Hematopoietic multipotent progenitor cell treated with erythropoietin and hydrocortisone succinate and interleukin-3 and kit ligand, for 4 days (in vitro differentiated cells): ENCODE measurements at regions not wholly inside any gene's neighbourhood (a gene's known extent, or its start where the extent isn't known, plus 50 kb on each side); places are given as distances from the start of the nearest gene placed in this dataset.

Source experiments
- DNase-seq: peaks from one replicate; pipeline ENCODE4 v3.0.0-alpha.2; 2015

DNA sequence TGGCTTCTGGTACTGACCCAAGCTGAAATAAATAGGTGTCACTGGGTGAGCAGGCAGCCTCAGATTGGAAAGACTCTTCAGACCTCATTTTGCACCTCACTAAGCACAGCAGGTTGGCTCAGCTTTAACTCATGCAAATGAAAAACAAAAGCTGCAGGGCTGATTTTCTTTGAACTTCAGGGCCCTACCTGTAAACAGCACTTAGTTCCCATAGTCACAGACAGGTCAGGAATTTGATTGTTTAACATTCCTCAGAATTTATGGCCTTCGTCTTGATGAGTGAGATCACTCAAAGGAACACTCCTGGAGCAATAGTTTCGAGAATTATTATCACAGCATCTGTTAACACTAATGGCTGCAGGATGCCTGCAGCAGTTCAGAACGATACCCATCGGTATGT, 718.5 kb downstream of the EFNB2 start:
- DNase-seq, result no peak

DNA sequence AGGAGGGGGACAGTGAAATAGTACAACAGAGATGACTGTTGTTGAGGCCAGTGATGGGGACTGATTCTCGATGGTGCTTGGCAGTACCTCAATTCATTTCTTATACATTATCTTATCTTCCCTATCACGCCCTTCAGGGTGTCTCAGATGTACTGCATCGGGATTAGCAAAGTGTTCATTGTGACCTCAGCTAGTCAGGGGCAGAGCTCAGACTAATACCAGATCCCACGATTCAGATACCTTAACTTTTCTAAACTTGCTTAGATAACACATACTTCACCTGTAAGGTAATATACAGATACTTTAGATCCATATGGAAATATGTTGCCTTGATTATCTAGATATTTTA, 720.6 kb downstream of the EFNB2 start:
- no peak for DNase-seq

DNA sequence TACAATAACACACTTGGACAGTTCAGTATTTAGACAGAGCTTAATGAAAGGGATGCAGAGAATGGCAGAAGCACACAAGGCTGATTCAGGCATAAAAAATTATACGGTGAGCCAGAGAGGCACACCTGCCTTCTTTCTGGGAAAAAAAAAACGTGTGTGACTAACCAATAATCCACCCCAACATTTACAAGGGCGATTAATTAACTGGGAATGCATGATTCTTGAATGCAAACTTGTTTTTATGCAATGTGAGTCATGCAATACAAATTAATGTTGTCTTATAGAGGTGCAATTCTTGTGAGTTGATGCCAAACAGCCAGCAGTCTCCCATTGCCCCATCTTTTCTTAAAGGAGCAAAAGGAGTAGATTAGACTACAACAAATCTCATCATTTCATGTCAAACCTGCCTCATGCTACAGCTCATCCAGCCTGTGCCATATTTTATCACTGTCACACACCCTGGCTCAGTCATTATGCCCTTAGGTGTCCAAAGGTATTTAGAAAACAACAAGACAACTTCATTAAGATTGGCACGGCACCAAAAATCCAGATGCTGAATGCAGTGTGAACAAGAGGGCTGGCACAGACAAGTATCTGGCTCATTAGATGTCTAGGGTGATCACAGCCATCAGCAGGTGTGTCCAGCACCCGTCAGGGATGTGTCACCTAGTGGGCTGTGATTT, 721.1 kb downstream of the EFNB2 start:
- DNase-seq, result no peak

DNA sequence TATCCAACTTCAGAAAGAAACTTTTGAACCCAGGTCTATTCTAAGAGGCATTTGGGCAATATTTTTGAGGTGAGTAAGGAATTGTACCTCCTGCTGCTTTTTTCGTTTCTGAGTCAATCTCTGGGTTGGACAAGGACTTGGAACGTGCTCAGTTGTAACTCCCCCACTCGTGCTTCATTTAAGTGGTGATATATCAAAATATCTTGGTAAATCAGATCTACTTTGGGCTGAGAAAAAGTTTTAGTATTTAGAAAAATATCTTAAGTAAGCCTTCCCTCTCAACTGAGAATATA, 728.9 kb downstream of the EFNB2 start:
- no peak for DNase-seq

DNA sequence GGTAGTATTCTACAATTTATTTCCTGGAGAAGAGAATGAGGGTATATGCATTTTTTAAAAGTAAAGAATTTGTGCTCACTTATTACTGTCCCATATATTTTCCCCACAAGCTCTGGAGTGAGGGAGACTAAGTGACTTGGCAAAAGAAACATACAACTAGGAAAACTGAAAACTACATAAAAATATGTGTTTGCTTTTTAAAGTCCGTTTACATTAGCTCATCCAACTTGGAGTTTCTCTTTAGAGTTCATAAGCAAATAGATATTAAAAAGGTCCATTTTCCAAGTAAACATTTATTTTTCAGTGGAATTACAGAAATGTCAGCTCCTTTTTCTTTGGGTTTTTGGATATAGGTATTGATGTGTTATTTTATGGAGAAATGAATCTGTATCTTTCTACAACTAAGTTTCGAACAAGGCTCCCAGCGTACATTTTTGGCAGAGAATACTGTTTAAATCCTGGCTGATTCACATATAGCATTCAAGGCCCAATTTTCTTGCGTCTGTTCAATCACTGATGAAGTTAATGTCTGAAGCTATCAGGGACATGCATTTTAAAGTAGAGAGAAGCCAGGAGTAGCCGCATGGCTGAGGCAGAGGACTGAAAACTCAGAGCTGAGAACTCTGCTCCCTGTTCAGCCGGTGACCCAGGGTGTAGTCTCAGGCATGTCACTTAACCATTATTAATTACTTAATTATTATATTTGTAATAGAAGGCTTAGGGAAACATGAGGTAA, 729.4 kb downstream of the EFNB2 start:
- DNase-seq, result no peak

DNA sequence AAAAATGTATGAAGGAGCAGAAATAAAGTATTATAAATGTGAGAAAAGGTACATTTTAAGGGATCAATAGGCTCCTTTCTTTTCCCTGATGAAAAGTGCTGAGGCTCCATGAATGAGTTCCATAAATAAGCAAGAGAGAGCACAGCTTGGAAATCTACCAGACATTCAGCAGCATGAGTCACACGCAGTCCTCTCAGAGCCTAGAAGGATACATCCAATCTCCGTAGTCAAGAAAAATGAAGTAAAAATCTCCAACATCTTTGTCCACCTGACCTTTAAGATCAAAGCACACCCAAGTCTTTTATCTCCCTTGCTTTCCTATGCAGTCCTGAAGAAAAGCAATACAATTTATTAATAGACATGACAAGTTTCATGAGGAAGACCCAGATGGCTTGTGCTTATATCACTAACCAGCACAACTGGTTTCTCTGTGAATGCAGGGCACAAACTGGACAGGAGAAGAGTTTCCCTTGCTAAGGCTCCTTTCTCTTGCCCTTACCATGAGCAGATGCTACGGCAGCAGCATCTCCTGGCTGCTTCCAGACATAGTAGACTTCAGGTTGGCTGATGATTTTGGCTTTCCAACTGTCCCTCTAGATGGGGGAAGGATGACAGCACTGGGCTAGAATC, 730.8 kb downstream of the EFNB2 start:
- DNase-seq, result no peak

DNA sequence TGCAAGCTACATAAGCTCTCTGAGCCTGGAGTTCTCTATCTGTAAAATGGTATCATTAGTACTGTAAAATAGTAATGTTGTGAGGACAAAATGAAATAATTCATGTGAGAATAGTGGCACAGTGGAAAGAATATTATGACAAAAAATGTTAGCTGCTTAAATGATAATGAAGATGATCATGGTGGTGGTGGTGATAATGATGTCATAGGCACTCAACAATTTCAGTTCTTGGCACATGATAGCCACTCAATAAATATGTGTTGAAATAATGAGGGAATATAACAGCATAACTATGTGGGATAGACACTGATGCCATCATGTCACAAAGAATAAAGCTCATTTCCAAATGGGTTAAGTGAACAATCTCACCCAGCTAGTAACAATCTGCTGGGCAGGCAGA, 736.3 kb downstream of the EFNB2 start:
- no peak for DNase-seq

DNA sequence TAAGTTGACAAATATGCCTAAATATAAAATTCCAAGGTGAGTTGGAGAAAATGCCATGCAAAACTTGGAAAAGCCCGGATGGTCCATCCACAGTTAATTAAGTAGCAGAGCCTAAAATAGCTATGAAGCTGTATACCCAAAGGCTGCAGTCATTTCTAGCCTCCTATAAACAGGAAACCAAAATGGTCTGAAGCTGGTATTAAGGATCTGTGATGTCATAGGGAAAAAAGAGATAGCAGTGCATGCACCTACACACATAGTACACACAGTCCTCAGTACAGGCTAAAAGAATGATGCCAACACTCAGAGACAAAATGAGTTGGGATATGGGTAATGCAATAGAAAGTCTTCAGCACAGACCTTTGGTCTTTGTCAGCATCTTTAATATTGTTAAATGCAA, 736.9 kb downstream of the EFNB2 start:
- DNase-seq, result no peak

DNA sequence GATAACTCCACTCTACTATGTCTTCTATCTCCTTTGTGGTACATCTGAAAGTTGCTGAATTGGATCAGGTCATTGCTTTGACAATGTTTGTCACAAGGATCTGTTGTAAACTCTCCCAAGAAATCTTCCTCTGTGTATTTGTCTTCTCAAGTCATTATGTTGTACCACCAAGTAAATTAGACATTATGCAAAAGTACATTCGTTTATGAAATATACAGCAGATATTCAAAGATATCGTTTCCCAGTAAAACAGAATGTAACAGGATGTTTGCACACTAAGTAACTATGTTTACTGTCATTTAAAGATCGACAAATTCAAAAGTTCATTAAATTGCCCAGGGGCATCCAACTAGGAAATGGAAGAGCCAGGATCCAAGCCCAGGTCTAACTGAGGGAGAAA, 739.4 kb downstream of the EFNB2 start:
- DNase-seq, result no peak

DNA sequence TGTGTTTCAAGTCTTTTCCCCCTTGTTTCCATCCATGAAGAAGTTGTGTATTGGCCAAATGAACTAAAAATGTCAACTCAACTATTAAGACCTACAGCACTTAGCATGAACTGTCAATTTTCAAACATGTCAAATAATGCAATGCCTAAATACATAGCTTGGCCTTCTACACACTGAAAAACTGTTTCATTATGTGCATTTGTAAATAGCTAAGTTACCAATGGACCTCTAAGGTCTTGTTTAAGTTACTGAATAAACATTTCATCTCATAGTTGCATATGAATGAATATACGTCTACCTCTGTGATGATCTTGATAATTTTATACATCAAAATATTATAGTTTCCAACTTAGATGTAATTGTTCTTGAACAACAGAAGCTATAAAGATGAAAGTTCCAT, 744.5 kb downstream of the EFNB2 start:
- no peak for DNase-seq

DNA sequence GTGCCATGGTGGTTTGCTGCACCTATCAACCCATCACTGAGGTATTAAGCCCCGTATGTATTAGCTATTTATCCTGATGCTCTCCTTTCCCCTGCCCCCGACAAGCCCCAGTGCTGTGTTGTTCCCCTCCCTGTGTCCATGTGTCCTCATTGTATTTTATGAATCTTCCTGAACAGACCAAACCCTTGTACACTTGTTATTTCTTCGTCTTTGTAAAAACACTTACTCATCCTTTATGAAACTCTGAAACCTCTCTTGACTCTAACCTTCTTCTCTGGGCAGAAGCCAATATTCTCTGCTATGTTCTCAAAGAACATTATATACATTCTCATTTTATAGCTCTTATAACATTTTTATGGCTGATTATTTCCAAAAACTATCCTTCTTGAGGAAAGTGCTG, 746.9 kb downstream of the EFNB2 start:
- no peak for DNase-seq

DNA sequence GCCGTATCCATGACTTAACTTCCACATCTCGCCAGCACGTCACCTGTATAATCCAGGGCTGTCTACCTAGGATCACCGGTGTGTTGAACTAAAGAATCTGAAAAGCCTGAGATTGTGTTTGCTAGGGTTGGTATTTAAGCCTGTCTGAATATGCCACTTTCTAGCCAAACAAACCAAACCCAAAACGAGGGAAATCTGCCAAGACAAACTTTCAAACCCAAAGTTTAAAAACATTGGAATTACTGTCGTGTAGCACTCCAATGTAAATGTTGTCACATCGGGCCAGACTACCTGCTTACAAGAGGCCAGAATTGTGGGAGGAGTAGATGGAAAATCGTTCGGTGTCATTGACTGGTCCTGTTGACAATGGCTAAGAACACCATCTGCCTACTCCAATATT, 747.8 kb downstream of the EFNB2 start:
- no peak for DNase-seq

DNA sequence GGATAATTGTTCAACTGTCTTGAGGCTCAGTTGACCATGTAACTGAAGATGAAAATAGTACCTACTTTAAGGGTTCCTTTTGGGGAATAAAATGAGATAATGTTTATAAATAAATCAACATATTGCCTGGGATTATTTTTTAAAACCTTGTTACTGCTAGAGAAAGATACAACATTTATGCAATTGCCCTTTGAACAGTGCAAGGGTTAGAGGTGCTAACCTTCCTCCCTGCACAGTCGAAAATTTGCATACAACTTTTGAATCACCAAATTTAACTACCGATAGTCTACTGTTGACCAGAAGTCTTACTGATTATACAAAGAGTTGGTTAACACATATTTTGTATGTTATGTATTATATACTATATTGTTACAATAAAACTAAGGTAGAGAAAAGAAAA, 750.0 kb downstream of the EFNB2 start:
- DNase-seq, result no peak

DNA sequence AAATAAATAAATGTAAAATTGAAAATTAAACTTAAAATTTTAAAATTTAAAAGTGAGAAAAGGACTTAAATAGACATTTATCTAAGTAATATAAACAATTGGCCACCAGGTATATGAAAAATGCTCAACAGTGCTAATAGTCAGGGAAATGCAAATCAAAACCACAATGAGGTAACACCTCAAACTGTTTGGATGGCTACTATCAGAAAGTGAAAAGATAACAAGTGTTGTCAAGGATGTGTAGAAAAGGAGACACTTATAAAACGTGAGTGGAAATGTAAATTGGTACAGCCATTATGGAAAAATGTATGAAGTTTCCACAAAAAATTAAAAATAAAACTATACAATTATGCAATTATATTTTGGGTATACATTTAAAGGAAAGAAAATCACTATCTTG, 752.2 kb downstream of the EFNB2 start:
- DNase-seq, result no peak

DNA sequence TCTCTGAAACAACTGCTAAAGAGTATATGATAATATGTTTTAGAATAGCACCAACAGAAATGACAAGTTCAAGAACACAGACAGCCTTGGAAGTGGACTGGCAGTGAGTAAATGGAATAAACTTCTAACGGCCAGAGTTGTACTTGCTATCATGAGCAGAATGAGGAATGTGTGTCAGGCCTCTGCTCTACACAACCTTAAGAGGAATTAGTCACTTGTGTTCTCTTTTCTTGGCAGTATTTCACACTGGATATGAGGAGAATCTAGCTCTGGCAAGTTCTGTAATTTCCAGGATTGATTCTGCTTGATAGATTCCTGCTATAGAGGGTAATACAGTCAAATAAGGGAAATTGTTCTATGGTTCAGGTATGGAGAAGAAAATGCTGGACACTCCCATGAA, 757.3 kb downstream of the EFNB2 start:
- no peak for DNase-seq

DNA sequence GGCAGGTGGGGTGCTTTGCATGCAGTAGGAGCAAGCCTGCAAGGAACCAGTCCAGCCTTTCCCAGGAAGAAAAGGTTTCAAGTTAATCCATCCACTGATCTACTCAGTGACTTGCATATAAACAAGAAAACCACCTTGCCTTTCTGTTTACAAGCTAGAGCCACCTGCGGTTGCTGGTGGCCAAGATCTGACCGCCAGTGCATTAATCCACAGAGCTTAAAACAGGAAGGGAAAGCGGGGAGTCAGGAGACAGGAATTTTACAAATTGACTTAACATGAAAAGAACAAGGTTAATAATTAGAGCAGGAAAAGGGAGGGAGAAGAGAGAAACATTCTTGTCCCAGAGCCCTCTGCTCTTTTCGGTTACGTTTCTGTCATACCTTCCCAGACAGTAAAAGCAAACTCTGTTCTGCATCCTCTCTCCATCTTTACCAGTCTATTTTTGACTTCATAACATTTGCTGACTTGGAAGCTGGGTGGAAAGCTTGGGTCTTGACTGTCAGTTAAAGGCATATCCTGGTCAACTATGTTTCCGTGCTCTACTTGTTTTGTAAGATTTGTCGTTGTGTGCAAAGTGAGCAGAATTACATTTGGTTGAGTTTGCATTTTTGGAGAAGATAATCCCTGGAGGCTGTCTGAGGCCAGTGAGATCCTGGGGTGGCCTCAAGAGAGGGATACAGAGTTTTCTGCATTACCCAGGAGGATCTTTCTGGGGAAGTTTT, 760.6 kb downstream of the EFNB2 start:
- no peak for DNase-seq

DNA sequence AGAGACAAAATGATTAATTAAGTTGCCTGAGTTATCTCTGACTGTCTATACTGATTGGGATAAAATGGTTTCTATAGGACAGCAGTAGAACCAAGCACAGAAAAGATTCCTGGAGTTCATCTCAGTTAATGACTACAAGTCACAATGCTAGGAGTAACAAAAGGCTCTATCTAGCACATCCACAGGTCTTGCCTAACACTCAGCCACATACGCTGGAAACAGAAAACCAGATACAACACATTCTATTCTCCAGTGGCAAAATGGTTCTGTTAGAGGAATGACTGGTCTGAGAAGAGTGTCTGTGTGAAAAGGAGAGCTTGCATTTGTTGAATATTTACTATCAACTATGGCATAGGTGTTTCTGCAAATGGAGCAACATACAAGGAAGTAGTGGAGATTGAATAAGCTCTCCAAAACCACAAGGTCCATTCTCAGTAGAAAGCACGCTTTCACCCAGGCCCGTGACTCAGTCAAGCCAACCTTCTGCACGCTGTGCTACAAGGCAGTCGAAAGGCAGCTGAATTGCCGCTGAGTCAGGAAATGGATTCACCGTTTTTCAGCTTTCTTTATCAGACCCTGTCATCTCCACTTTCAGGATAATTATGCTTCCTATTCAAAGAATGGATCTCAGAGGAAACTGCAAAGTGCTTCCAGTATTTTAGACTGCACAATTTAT, 761.5 kb downstream of the EFNB2 start:
- DNase-seq, result peak; percentile 5

DNA sequence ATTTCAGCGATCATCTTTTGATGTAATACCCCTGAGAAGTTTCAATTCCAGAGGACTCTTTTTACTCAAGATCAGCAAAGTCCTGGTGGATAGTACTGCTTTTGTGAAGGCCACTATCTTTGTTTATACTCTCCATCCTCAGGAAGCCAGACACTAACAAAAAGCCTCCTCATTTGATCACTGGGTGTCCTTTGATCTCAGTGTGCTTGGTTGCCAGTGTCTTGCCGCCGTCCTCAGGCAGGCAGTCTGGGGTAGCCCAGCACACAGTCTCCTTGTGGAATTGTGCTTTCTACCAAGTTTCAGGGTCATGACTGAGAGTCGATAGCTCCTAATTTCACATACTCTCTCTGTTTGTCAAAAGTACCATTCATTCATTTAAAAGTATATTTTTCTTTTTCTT, 762.2 kb downstream of the EFNB2 start:
- no peak for DNase-seq

DNA sequence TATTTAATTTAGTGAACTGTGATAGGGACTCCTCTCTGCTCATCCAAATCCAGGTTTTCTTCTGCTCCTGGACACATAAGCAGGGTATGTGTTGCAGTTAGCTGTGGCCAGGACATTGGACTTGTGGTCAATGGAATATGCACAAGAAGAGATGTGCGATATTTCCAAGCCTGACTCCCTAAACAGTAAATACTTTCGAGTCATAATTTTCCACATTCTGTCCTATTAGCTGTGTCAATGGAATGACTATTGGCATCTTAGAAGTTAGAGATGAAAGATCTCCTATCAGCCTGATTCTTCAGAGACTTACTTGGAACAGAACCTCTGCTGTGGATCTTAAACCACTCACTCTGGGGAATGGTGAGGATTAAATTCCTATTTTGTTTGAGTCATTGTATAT, 771.0 kb downstream of the EFNB2 start:
- no peak for DNase-seq

DNA sequence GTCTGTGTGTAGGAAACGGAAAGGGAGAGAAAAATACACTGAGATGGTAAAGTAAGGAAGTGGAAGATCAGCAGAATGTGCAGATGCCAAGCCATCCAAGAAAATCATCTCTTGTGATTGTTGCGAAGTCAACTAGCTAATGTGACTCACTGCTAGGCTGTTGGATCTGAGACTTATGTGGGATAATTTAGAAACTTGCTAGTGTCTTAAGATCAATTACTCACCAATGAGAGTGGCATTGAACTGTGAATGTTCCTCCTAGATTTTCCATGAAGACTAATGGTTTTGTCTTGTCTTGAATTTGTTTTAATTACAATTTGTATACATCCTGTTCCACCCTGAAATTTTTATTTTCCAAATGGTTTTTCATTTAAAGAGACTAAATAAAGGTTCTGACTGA, 771.6 kb downstream of the EFNB2 start:
- DNase-seq, result no peak

DNA sequence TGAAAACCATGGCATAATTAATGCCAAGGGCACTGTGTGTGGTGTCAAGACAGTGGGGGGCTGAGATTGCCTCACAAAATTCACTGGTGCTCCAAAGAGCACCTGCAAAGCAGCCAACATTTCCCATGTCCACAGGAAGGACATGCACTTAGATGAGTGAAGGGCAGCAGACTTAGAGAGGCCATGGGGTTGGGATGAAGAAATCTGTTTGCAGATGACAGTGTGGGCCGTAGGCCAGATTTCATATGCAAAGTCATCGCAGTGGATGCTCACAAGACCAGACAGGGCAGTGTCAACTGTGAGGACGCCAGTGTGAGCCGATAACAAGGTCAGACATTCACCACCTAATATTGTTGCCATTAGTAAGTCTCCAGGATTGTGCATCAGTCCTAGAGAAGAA, 773.4 kb downstream of the EFNB2 start:
- no peak for DNase-seq

DNA sequence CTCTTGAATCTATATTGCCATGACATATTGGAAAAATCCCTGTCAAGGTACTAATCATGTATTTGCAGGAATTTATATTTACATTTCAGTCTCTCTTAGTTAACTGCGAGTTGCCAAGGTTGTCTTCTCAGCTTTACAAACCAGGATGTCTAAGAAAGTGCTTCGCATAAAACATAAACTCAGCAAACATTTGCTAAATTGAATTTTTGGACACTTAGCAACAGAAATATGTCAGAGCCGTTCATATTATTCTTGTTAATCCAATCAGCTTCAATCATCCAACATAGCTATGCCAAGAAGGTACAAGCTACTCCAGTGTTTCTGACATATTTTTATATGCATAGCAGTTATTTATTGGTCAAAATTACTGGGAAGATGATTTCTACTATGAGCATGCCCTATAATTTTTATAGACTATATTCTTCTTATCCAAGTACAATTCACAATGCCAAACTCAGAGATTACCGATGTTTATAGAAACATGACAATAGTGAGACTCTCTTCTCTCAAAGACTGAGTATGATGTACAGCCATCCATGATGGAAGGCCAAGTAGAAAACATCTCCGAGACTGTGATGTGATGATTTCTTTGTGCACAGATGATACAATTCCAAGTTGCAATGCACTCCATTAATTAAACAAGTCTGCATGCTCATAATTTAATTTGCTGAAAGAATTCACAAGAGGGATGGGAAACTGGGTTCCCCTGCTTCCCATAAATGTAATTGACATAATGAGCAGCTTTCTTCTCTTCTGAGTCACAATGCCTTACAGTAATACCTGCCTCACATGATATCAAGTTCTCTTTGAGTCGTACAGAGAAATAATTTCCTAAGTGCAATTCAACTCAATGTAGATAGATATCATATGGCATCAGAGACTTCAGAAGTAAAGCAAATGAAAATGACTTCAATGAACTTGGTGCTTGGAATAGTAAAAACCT, 776.3 kb downstream of the EFNB2 start:
- DNase-seq, result no peak
